Femur (tissue), 1 donor: ENCODE measurements at regions not wholly inside any gene's neighbourhood (a gene's known extent, or its start where the extent isn't known, plus 50 kb on each side); places are given as distances from the start of the nearest gene placed in this dataset.
"Not testable (repeated sequence)": the region's sequence is repeated elsewhere in the genome, so short reads cannot be mapped to it uniquely, and the experiment has no call there.

Source experiments
- DNase-seq: peaks from one replicate; pipeline ENCODE4 v3.0.0-alpha.2; 2017

GRCh38 chr10:130958981-130959751, 352.4 kb downstream of the TCERG1L start:
- DNase-seq, result no peak

GRCh38 chr10:130959752-130960195, 351.7 kb downstream of the TCERG1L start:
- DNase-seq, result no peak

- DNase-seq, result no peak
Observed at GRCh38 chr10:130960531-130960930, 351.0 kb downstream of the TCERG1L start.

GRCh38 chr10:130961506-130962239, 349.8 kb downstream of the TCERG1L start:
- DNase-seq, result no peak

GRCh38 chr10:130962240-130963051, 349.1 kb downstream of the TCERG1L start:
- no peak for DNase-seq

- no peak for DNase-seq
Observed at GRCh38 chr10:130963052-130963393, 348.5 kb downstream of the TCERG1L start.

GRCh38 chr10:130963786-130964522, 347.6 kb downstream of the TCERG1L start:
- DNase-seq, result no peak

- no peak for DNase-seq
Observed at GRCh38 chr10:130964771-130965170, 346.8 kb downstream of the TCERG1L start.

- no peak for DNase-seq
Observed at GRCh38 chr10:130967161-130967560, 344.4 kb downstream of the TCERG1L start.

GRCh38 chr10:130967784-130968183, 343.7 kb downstream of the TCERG1L start:
- DNase-seq, result no peak

GRCh38 chr10:130968511-130968910, 343.0 kb downstream of the TCERG1L start:
- no peak for DNase-seq

- DNase-seq, result no peak
Observed at GRCh38 chr10:130968964-130969363, 342.6 kb downstream of the TCERG1L start.

GRCh38 chr10:130969700-130970099, 341.8 kb downstream of the TCERG1L start:
- no peak for DNase-seq

GRCh38 chr10:130970341-130971122, 341.0 kb downstream of the TCERG1L start:
- no peak for DNase-seq

GRCh38 chr10:130971123-130971435, 340.4 kb downstream of the TCERG1L start:
- DNase-seq, result no peak

GRCh38 chr10:130973127-130973839, 338.2 kb downstream of the TCERG1L start:
- DNase-seq, result no peak

- DNase-seq, result no peak
Observed at GRCh38 chr10:130974166-130974565, 337.4 kb downstream of the TCERG1L start.

GRCh38 chr10:130975351-130975750, 336.2 kb downstream of the TCERG1L start:
- not testable (repeated sequence) for DNase-seq

GRCh38 chr10:130982802-130983201, 328.7 kb downstream of the TCERG1L start:
- DNase-seq, result no peak

- DNase-seq, result no peak
Observed at GRCh38 chr10:130983749-130984148, 327.8 kb downstream of the TCERG1L start.

GRCh38 chr10:130984686-130985085, 326.8 kb downstream of the TCERG1L start:
- no peak for DNase-seq
